COLO829 (cell line): ENCODE measurements at regions not wholly inside any gene's neighbourhood (a gene's known extent, or its start where the extent isn't known, plus 50 kb on each side); places are given as distances from the start of the nearest gene placed in this dataset.

Source experiments
- DNase-seq: peaks from one replicate; pipeline ENCODE4 v3.0.0; 2012; ENCODE audit warnings: low spot score

DNA sequence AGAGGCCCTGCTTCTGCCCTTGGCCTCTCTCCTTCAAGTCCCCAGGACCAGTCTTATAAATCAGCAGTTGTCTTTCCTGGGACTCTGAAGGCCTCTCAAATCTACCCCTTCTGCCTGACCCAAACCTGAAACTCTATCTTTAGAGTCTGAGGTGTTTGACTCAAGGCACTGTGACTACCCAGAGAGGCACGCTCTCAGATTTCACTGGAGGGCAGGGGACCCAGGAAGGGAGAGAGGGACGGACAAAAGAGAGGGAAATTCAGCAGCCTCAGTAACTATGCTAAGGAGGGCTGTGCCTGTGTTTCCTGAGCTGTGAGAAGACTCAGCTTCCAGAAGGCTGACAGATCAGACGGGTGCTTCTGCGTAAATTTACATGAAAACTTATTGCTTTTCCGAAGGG lies 217.8 kb downstream of the HAUS1 start:
- no peak for DNase-seq

GRCh38 chr18:46322411-46322891 lies 218.3 kb downstream of the HAUS1 start:
- no peak for DNase-seq

DNA sequence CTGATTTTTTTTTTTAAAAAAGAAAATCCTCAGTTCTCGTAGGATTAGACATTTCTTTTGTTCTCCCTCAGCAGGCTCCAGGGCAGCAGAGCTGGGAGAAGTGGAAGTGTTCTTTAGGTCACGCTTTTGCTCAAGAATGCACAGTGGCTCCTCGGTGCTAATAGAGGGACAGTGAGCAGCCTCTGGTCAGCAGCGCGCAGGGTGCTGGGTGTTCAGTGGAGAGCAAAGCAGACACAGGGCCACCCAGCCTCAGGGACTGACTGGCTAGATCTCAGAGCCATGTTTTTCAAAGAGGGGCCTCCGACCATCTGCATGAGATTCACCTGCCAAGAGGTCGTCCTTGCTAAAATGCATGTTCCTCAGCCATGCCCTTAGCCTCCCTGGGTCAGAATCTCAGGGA lies 218.8 kb downstream of the HAUS1 start:
- no peak for DNase-seq

- DNase-seq = peak; percentile 47
Measured at GRCh38 chr18:46324087-46324955, 220.1 kb downstream of the HAUS1 start.

DNA sequence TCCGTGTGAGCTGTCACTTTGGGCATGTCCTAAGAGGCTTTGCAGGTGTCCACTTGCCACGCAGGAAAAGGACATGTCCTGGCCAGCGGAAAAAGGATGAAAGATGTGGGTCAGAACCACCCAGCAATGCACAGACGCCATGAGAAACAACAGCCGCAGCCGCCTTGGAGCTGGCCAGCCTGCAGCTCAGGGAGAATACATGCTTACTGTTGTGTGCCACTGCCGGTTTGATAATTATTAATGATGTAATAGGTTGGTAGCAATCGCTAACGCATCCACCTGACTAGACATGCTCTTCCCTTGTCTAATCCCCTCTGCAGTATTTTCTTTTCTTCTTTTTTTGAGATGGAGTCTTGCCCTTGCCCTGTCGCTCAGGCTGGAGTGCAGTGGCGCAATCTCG lies 221.7 kb downstream of the HAUS1 start:
- no peak for DNase-seq

DNA sequence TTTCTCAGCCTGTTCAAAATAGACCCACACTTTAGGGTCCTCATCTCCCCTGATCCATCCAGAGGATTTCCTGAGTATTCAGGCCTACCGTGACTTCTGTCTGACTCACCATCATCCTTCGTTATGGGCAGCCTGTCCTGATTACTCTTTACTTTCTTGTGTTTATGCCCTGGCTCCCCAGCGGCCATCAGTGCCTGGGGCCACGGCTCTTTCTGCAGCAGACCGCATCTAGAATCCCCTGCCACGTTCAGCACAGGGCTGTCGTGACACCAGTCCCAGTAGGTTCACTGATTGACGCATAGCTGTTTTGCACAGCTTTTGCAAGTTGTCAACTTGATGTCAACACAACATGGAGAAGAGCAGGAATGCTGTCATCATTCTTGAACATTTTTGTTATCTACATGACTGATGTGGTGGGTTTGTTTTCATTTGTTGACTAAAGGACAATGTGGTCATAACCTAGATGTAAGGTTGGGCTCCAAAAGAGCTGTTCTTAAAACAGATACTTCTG lies 225.6 kb downstream of the HAUS1 start:
- no peak for DNase-seq

DNA sequence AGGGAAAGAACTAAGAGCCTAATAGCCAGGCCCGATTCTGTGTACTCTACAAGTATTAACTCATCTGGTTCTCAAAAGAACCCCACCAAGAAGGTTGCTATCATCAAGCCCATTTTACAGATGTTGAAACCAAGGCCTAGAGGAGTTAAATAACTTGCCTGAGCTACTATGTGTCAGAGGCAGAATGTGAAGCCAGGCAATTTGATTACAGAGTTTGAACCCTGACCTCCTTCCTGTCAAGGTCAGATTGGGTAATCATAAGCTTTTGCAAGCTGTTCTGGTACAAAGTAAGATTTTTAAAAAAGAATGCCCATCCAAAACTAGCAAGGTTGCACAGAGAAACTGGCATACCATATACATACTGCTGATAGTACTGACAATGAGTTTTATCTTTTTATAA lies 227.1 kb downstream of the HAUS1 start:
- no peak for DNase-seq

DNA sequence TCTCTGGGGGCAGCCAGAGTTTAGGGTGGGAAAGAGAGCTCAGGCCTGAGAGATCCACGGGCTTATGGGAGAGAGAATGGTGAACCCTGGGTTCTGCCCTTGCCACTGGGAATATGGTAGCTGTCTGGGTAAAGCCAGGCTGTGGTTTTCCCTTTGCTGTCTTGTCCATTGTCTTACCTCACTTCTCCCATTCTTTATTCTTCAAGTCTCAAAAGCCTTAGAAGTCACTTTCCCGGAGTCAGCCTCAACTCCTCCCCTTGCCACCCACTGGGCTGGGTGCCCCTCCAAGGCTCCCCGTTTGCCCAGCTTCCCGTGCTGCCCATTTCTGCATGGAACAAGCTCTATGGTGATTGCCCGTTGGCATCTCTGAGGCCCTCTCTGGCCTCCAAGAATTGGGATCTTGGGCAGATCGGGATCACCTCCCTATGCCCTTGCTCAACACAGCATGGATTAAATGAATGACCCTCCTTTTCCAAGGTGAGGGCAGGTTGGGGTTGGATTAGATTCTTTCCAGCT lies 228.2 kb downstream of the HAUS1 start:
- DNase-seq = no peak

- no peak for DNase-seq
Measured at GRCh38 chr18:46332921-46333341, 228.7 kb downstream of the HAUS1 start.

DNA sequence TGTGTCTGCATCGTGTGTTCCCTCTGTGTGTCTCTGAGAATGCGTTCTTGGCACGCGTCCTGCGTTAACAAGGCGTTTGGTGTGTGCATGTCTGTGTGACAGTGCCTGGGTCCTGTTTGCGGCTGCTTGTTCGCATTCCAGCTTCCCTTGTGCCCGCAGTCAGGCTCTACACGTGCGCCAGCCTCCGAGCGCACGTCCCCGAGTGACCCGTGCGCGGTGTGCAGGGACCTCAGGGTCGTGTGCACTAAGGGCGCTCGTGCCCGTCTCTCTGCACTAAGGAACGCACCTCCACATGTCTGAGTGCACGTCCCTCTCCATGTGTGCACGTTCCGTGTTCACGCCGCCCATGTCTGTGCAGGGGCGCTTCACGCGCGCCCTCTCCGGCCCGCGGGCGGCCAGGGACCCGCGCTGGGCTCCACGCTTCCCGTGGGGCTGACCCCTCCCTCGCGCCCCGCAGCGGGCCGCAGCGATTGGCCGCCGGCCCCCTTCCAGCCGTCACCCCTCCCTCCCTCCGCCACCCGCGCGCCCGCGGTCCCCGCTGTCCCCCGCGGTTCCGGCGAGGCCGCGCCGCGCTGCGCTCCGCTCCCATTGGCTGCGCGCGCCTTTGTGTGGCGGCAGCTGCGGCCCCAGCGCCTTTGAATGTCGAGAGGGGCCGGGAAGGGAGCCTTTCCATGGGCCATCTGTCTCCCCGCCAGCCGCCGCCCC lies 229.4 kb downstream of the HAUS1 start:
- no peak for DNase-seq

- no peak for DNase-seq
Measured at GRCh38 chr18:46334868-46335281, 230.7 kb downstream of the HAUS1 start.

DNA sequence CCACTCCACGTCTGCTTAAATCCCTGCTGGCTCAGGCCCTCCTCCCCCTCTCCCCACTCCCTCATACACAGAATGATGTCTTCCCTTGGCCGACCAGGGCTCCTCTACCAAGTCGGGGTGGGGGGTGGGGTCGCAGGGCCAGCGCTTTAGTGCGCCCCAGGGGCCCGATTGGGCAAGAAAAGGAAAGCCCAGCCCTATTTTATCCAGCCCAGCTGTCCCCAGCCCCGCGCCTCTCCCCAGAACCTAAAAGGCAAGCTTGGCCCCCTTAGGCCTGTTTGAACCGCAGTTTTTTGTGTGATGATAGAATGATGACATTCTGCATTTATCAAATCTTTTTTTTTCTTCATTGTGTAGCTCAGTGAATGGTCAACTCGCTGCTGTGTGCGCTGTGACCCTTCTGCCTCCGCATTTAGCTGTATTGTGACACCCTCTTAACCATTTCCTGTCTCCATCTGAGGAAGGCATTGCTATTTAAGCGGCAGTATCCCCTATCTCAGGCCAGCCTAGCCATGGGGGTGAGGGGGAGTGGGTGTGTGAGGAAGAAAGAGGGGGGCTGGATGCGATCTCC lies 231.4 kb downstream of the HAUS1 start:
- DNase-seq = no peak

DNA sequence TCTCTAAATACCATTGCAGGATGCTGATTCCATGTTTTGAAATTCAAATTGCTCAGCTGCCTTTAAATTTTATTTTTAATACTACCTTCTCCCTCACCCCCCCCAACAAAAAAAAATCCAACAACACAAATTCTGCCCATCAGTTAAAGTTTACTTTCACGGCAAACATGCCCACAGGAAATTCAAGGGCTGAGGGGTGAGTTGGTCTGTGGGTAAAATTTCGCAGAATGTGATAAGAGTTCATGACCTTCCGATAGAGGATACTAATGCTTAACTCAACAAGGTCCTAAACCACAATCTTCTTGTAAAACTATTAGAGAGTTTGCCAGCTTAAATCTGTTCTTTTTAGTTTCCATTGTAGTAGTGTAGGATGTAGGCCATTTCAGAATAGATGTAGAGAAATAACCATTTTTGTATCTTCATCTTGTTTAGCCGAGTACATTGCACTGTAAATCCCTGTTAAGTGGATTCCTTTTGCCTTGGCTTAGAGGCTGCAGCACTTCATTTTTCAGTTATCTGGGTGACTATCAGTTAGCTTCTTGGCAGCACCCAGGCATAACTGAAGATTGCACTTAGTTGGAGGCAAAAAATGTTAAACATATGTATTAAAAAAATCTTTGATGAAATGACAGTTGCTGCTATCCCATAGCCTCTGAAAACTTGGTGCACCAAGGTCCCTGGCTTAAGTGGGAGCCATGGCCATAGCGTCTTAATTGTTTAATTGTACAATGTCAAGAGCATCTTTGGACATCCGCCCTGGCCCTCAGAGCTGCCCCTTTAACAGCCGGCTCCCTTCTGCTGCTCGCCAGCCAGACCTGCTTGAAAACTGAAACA lies 232.3 kb downstream of the HAUS1 start:
- DNase-seq = no peak

DNA sequence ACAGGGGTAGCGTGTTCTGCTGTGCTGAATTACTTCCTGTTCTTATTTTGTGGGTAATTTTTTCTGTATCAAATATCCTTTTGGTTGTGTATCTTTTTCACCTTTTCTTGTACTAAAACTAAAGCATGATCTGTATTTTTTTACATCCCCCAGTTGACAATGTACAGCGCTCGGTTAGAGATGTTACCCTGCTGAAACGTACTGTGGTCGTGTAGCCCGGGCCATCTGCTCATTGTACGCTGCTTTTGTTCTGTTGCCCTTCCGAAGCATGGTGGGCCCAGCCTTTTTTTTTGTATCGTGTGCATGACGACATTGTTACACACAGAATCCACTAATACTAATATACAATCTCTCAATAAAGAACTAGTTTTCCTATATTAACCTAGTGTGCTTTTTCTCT lies 233.1 kb downstream of the HAUS1 start:
- DNase-seq = no peak

DNA sequence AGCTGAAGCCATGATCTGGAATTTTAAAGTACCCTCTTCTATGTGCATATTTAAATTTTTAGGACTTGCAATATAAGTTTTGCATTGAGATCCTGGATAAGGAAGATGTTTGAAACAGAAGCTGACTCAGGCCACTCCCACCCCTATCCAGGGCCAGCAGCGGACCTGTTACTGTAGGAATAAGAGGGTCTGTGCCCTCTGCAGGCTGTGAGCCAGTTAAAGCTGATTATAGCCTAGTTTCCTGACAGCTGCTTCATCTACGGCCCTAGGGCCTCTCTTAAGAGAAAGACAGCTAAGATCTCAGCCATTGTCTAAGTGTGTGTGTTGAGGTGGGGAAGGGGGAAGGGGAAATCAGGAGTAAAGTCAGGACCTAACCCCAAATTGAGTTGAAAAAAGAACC lies 234.0 kb downstream of the HAUS1 start:
- DNase-seq = no peak

DNA sequence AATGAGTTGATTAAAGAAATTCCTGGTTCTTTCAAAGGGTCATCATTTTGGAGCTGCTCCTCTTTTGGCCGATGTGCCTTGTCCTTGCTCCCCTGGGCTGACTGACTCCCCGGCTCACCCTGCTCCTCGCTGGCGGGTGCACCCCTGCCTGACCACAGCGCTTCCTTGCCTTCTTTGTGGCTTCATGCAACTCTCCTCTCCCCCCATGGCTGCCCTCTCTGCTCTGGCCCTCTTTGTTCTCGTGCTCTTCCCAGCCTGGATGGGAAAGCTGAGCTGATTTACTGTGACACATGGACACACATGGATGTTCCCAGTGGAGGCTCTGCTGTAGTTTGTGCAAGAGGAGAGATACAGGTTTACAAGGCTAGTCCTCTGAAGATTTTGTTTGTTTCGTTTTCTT lies 234.6 kb downstream of the HAUS1 start:
- DNase-seq = no peak

DNA sequence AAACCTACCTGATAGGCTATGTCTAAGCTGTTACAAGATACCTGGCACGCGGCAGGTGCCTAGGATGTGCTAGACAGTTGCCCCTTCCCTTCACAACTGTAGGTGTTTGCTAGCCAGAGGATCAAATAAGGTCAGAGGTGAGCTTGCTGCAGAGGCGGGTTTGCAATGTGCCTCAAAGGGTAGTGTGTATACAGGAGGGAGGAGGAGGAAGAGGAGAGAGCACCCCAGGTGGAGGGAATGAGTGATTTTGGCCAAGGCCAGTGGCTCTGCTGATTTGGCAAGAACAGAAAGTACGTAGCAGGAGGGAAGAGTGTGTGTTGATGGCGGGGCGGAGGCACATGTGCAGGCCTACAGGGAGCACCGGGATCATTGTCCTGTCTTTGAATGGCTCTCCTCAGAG lies 236.5 kb downstream of the HAUS1 start:
- no peak for DNase-seq

- DNase-seq = no peak
Measured at GRCh38 chr18:46341986-46342525, 237.9 kb downstream of the HAUS1 start.

GRCh38 chr18:46343456-46343855 lies 239.3 kb downstream of the HAUS1 start:
- DNase-seq = no peak

GRCh38 chr18:46343931-46344372 lies 239.8 kb downstream of the HAUS1 start:
- DNase-seq = no peak
